ENCODE measurements at regions not wholly inside any gene's neighbourhood (a gene's known extent, or its start where the extent isn't known, plus 50 kb on each side); places are given as distances from the start of the nearest gene placed in this dataset. TPM values are rescaled to one million over a fixed set of nuclear protein-coding genes. Genes with fewer than 3 reads are reported as not detected.

- H2BK120ac ChIP-seq (ENCODE audit: low read depth, low read length), result no peak overlapping the region
- H3K4me1 ChIP-seq (ENCODE audit: control insufficient read depth, insufficient read depth, low read length), result no peaks in the 10 kb centered on the region
- no peak overlapping the region for H3K27ac ChIP-seq (ENCODE audit: insufficient read depth, low read length)
- no peak overlapping the region for H3K9ac ChIP-seq (ENCODE audit: low read depth, low read length)
- no peaks in the 10 kb centered on the region for H3K27me3 ChIP-seq (ENCODE audit: control insufficient read depth, insufficient read depth, low read length)
- H3K9me1 ChIP-seq (ENCODE audit: insufficient read depth, low read length), result no peaks in the 10 kb centered on the region
- no peak overlapping the region for H3K18ac ChIP-seq (ENCODE audit: low read depth, low read length)
- no peak for DNase-seq
- no peak overlapping the region for H2BK15ac ChIP-seq (ENCODE audit: low read depth, low read length)
- H4K91ac ChIP-seq (ENCODE audit: insufficient read depth, low read depth, low read length), result no peak overlapping the region
- H3K14ac ChIP-seq (replicated peaks; ENCODE audit: low read depth, low read length), result no peak overlapping the region
- in situ Hi-C loops (cut with MboI; ENCODE audit: low sequenced_read_pairs), result no loop called here
- dilution Hi-C loops (cut with HindIII; ENCODE audit: low sequenced_read_pairs, unreplicated experiment), result no loop called here
- no peak overlapping the region for H4K5ac ChIP-seq (ENCODE audit: low read depth, low read length)
- H3K4me2 ChIP-seq (ENCODE audit: low read depth, low read length), result no peak overlapping the region
- ChIA-PET POLR2A (ENCODE audit: unreplicated experiment) (no interaction called here), CTCF (no interaction called here)
- H3K23ac ChIP-seq (ENCODE audit: low read depth, low read length), result no peak overlapping the region
- TF ChIP-seq ELK1 (IDR thresholded peaks at IDR 0.05; ENCODE audit: borderline replicate concordance, low read depth, low read length) (no peak), MAFK (IDR thresholded peaks at IDR 0.05; ENCODE audit: low read depth, low read length) (no peak), CHD1 (IDR thresholded peaks at IDR 0.05; ENCODE audit: low read depth, low read length) (no peak), MAZ (IDR thresholded peaks at IDR 0.05; ENCODE audit: borderline replicate concordance, low read depth, low read length) (no peak), CEBPB (IDR thresholded peaks at IDR 0.05; ENCODE audit: low read depth, low read length) (no peak)
- no peak overlapping the region for H2BK5ac ChIP-seq (ENCODE audit: low read depth, low read length, poor library complexity, severe bottlenecking)
- no peak overlapping the region for H2AK9ac ChIP-seq (replicated peaks; ENCODE audit: low read depth, low read length, poor library complexity)
- H2BK20ac ChIP-seq (ENCODE audit: low read depth, low read length), result no peak overlapping the region
- H3K36me3 ChIP-seq (ENCODE audit: control insufficient read depth, insufficient read depth, low read length), result no peaks in the 10 kb centered on the region
- H4K8ac ChIP-seq (ENCODE audit: low read depth in 2 of 2, low read length in 2 of 2), result no peak overlapping the region
- no peak overlapping the region for H2AFZ ChIP-seq (replicated peaks; ENCODE audit: low read length, poor library complexity)
- ATAC-seq (ENCODE audit: low read depth), result no peak
- H3K56ac ChIP-seq (ENCODE audit: extremely low read depth, insufficient read depth, low read length), result no peak overlapping the region
- no CpG with 5 or more reads among the region's 2 CpGs for WGBS, 2 experiments (ENCODE audit: extremely low coverage in 2 of 2, insufficient read length in 1 of 2)
- BruUV-seq (replicated peaks), result no TSS peak
- no peak overlapping the region for H3K4me3 ChIP-seq (ENCODE audit: insufficient read depth, low read depth, low read length)
- no peak overlapping the region for H2AK5ac ChIP-seq (ENCODE audit: low read depth, low read length)
- no peaks in the 10 kb centered on the region for H3K9me3 ChIP-seq (ENCODE audit: control insufficient read depth, insufficient read depth, low read length)
- intact Hi-C loops (cut with micrococcal nuclease), result no loop called here
- no peaks in the 10 kb centered on the region for H4K20me1 ChIP-seq (ENCODE audit: insufficient read depth, low read length)
- H3K79me1 ChIP-seq (ENCODE audit: low read depth in 1 of 2, low read length in 2 of 2), result no peaks in the 10 kb centered on the region
- H3K4ac ChIP-seq (ENCODE audit: low read depth, low read length), result no peak overlapping the region
These were observed 51.0 kb upstream of the RARB start for GRCh38 chr3:25377042-25377441.

Small RNAs in the stretch of these regions (microRNA-seq; reads per million reads assigned to microRNA genes)
- gene RN7SL216P (ENCODE audit: insufficient read depth, insufficient read length) (not detected), gene RNA5SP125 (ENCODE audit: insufficient read depth, insufficient read length) (not detected), gene RNA5SP126 (ENCODE audit: insufficient read depth, insufficient read length) (not detected)

Small RNAs in the stretch of these regions (small RNA-seq; reads per million reads assigned to genes)
- 0 reads per million in 5 experiments for gene RN7SL216P
- gene RNA5SP125, result 0 reads per million in 5 experiments
- gene RNA5SP126, result 0 reads per million in 5 experiments
